ENCODE measurements at regions not wholly inside any gene's neighbourhood (a gene's known extent, or its start where the extent isn't known, plus 50 kb on each side); places are given as distances from the start of the nearest gene placed in this dataset.

DNA sequence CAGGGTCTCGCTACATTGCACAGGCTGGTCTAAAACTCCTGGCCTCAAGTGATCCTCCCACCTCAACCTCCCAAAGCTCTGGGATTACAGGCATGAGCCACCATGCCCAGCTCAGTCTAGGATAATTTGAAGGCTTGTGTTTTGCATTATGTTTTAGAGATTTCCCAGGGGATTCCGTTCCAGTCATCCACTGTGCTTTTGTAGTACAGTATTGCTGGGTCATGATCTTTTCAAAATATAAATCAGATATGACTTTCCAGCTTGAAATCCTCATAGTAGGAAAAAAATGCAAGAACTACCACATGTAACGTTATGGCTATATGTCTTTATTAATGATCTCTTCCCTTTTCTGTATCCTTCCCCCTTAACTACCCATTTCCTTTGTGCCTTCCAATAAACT, 338.1 kb downstream of the PRELID2 start:
- H3K9me3 Mint-ChIP-seq (ENCODE audit: unreplicated experiment), result no peaks in the 10 kb centered on the region

DNA sequence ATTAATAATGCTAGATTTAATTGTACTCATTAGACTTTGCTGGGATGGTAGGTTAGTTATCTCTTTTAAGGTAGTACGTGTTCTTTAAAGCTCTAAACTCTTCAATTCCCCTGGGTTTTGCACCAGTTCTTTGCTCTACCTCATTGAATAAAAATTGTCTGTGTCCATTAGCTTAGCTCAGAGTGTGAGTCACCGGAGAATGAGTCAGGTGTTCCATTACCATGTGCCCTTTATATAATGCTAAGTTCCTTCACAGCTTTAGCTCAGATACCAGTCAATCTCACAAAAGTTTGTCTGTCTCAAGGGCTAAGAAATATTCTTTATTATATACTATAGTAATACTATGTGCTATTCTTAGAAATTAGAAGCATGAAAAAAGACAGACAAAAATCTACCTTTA, 339.4 kb downstream of the PRELID2 start:
- H3K27ac Mint-ChIP-seq (ENCODE audit: unreplicated experiment), result no peak overlapping the region
- no peaks in the 10 kb centered on the region for H3K9me3 Mint-ChIP-seq (ENCODE audit: unreplicated experiment)
- H3K27me3 Mint-ChIP-seq (ENCODE audit: unreplicated experiment), result no peaks in the 10 kb centered on the region
- no peaks in the 10 kb centered on the region for H3K36me3 Mint-ChIP-seq (ENCODE audit: unreplicated experiment)
- H3K4me1 Mint-ChIP-seq (ENCODE audit: unreplicated experiment), result peaks cover 28% of the 10 kb centered on the region
- TF ChIP-seq, protein P1, sequence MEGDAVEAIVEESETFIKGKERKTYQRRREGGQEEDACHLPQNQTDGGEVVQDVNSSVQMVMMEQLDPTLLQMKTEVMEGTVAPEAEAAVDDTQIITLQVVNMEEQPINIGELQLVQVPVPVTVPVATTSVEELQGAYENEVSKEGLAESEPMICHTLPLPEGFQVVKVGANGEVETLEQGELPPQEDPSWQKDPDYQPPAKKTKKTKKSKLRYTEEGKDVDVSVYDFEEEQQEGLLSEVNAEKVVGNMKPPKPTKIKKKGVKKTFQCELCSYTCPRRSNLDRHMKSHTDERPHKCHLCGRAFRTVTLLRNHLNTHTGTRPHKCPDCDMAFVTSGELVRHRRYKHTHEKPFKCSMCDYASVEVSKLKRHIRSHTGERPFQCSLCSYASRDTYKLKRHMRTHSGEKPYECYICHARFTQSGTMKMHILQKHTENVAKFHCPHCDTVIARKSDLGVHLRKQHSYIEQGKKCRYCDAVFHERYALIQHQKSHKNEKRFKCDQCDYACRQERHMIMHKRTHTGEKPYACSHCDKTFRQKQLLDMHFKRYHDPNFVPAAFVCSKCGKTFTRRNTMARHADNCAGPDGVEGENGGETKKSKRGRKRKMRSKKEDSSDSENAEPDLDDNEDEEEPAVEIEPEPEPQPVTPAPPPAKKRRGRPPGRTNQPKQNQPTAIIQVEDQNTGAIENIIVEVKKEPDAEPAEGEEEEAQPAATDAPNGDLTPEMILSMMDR (IDR thresholded peaks at IDR 0.05), result no peak
- no peak overlapping the region for H3K4me3 Mint-ChIP-seq (ENCODE audit: unreplicated experiment)
- DNase-seq (ENCODE audit: extremely low spot score, unreplicated experiment), result no peak

More for the DNA sequence above, 338.1 kb downstream of the PRELID2 start:
- Mint-ChIP-seq H3K4me1 (ENCODE audit: unreplicated experiment) (peaks cover 28% of the 10 kb centered on the region), H3K4me3 (ENCODE audit: unreplicated experiment) (no peak overlapping the region), H3K36me3 (ENCODE audit: unreplicated experiment) (no peaks in the 10 kb centered on the region), H3K27ac (ENCODE audit: unreplicated experiment) (no peak overlapping the region), H3K27me3 (ENCODE audit: unreplicated experiment) (no peaks in the 10 kb centered on the region)
- TF ChIP-seq, protein P1 (IDR thresholded peaks at IDR 0.05), result no peak
- no peak for DNase-seq (ENCODE audit: extremely low spot score, unreplicated experiment)

DNA sequence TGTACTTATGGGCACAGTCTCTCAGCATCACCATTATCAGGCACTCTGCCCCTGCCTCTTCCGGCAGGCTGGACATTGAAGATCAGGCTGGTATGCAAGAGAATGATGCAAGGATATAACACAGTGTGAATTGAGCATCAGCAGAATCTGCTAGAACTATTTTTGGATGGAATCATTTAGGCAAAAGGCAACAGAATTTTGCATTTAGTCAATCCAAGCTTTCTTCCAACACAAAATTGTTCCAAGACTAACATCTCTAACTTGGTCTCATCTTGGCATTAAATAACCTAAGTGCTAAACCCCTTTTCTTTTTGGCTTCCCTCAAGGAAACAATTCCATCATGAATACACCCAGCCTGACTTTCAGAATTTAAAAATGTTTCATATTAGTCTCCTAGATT, 339.9 kb downstream of the PRELID2 start:
- Mint-ChIP-seq H3K36me3 (ENCODE audit: unreplicated experiment) (no peaks in the 10 kb centered on the region), H3K27me3 (ENCODE audit: unreplicated experiment) (no peaks in the 10 kb centered on the region), H3K4me1 (ENCODE audit: unreplicated experiment) (peaks cover 26% of the 10 kb centered on the region), H3K4me3 (ENCODE audit: unreplicated experiment) (no peak overlapping the region), H3K9me3 (ENCODE audit: unreplicated experiment) (no peaks in the 10 kb centered on the region), H3K27ac (ENCODE audit: unreplicated experiment) (peak overlapping the region; percentile 24)
- TF ChIP-seq, protein P1 (IDR thresholded peaks at IDR 0.05), result no peak
- DNase-seq (ENCODE audit: extremely low spot score, unreplicated experiment), result no peak

DNA sequence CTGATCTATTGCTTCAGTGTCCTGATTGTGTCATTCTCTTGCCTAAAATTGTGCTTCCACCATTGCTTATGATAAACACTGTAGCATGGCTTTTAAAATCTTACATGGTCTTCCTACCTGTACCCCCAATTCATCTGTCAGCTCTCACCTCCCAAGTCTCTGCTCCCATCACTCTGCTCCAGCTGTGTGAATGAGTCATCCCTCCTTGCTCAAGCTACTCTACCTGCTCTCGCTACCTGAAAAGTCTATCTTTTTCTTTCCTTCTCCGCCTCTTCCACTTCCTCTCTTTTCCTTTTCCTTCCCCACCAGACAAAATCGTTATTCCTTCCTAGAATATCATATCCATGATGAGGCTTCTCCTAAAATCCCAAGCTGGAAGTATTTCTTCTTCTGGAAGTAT, 341.7 kb downstream of the PRELID2 start:
- TF ChIP-seq, protein P1 (IDR thresholded peaks at IDR 0.05), result no peak

DNA sequence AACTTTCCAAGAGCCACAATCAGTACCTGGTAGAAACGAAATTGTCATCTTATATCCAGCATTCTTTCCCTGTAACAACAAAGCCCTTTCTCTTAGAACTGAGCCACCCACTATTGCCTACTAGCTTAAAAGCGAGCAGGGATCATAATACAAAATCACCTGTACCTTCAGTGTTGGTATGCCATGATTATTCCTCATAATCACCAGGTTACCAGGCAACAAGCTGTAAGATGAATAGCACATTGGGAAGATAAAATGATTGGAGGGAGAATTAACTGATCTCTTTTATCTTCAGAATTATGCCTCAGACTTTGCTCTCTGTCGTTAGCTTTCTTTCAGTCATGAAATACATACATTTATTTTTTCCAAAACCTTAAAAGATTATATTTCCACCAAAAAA, 345.6 kb downstream of the PRELID2 start:
- no peaks in the 10 kb centered on the region for H3K36me3 Mint-ChIP-seq (ENCODE audit: unreplicated experiment)
- DNase-seq (ENCODE audit: extremely low spot score, unreplicated experiment), result no peak
- no peaks in the 10 kb centered on the region for H3K9me3 Mint-ChIP-seq (ENCODE audit: unreplicated experiment)
- H3K4me3 Mint-ChIP-seq (ENCODE audit: unreplicated experiment), result no peak overlapping the region
- H3K27ac Mint-ChIP-seq (ENCODE audit: unreplicated experiment), result no peak overlapping the region
- no peaks in the 10 kb centered on the region for H3K4me1 Mint-ChIP-seq (ENCODE audit: unreplicated experiment)
- no peaks in the 10 kb centered on the region for H3K27me3 Mint-ChIP-seq (ENCODE audit: unreplicated experiment)
- TF ChIP-seq, protein P1 (IDR thresholded peaks at IDR 0.05), result no peak

More for the DNA sequence above, 341.7 kb downstream of the PRELID2 start:
- Mint-ChIP-seq H3K36me3 (ENCODE audit: unreplicated experiment) (no peaks in the 10 kb centered on the region), H3K27ac (ENCODE audit: unreplicated experiment) (no peak overlapping the region), H3K27me3 (ENCODE audit: unreplicated experiment) (no peaks in the 10 kb centered on the region), H3K9me3 (ENCODE audit: unreplicated experiment) (no peaks in the 10 kb centered on the region), H3K4me1 (ENCODE audit: unreplicated experiment) (peaks cover 15% of the 10 kb centered on the region), H3K4me3 (ENCODE audit: unreplicated experiment) (no peak overlapping the region)
- no peak for DNase-seq (ENCODE audit: extremely low spot score, unreplicated experiment)
